ENCODE measurements at regions not wholly inside any gene's neighbourhood (a gene's known extent, or its start where the extent isn't known, plus 50 kb on each side); places are given as distances from the start of the nearest gene placed in this dataset.

- no peak for DNase-seq (ENCODE audit: low spot score)
- H3K4me1 Mint-ChIP-seq = peaks cover 19% of the 10 kb centered on the region
- peaks cover 2% of the 10 kb centered on the region; the same call in 2 of the 3 replicates for H3K36me3 Mint-ChIP-seq (ENCODE audit: low read depth)
- H2AFZ ChIP-seq = no peak overlapping the region
- H3K4me2 ChIP-seq = no peak overlapping the region
- H3K4me1 ChIP-seq (ENCODE audit: insufficient read depth) = peaks cover 14% of the 10 kb centered on the region
- H3K27ac Mint-ChIP-seq = no peak overlapping the region
- no peaks in the 10 kb centered on the region for H3K27me3 ChIP-seq (ENCODE audit: insufficient read depth)
- H3K36me3 ChIP-seq (ENCODE audit: insufficient read depth) = no peaks in the 10 kb centered on the region
- H3K9me3 Mint-ChIP-seq = peaks cover 2% of the 10 kb centered on the region
- H3K4me3 Mint-ChIP-seq = no peak overlapping the region
- TF ChIP-seq JUNB (IDR thresholded peaks at IDR 0.05; ENCODE audit: unreplicated experiment) = no peak
- TF ChIP-seq ETS1 (IDR thresholded peaks at IDR 0.05) = no peak
- TF ChIP-seq CREB1 (CRISPR knock-in tag; IDR thresholded peaks at IDR 0.05; ENCODE audit: low read depth) = no peak
- no peak for TF ChIP-seq NANOG (IDR thresholded peaks at IDR 0.05; ENCODE audit: borderline replicate concordance)
- TF ChIP-seq REST (IDR thresholded peaks at IDR 0.05; ENCODE audit: unreplicated experiment) = no peak
- no peak for TF ChIP-seq ZNF114 (CRISPR knock-in tag; IDR thresholded peaks at IDR 0.05)
- no peak for TF ChIP-seq ZNF331 (CRISPR knock-in tag; IDR thresholded peaks at IDR 0.05; ENCODE audit: low read depth)
- no peak for TF ChIP-seq EZH2 (IDR thresholded peaks at IDR 0.05; ENCODE audit: low read depth, unreplicated experiment)
- TF ChIP-seq CTCF (conservative IDR thresholded peaks at IDR 0.05; ENCODE audit: low read depth in 2 of 2) = no peak
- no peak for TF ChIP-seq EZH2phosphoT487 (IDR thresholded peaks at IDR 0.05; ENCODE audit: unreplicated experiment)
- no peak for TF ChIP-seq POLR2AphosphoS5 (IDR thresholded peaks at IDR 0.05; ENCODE audit: low read depth)
- no peak for TF ChIP-seq STAT1 (IDR thresholded peaks at IDR 0.05; ENCODE audit: unreplicated experiment)
- TF ChIP-seq ZNF462 (CRISPR knock-in tag; IDR thresholded peaks at IDR 0.05) = no peak
- no peaks in the 10 kb centered on the region for H3K79me2 ChIP-seq (replicated peaks; ENCODE audit: insufficient read depth)
- no peaks in the 10 kb centered on the region for H3F3A ChIP-seq (replicated peaks; ENCODE audit: low read depth)
- H4K20me1 ChIP-seq (replicated peaks; ENCODE audit: insufficient read depth) = no peaks in the 10 kb centered on the region
- H3K27me3 Mint-ChIP-seq (ENCODE audit: insufficient read depth, low read depth, poor library complexity) = peaks cover 6% of the 10 kb centered on the region
- no peak for ATAC-seq
- peaks cover 25% of the 10 kb centered on the region for H3K9me2 ChIP-seq (ENCODE audit: insufficient read depth)
- H3K4me3 ChIP-seq = no peak overlapping the region
- no peak overlapping the region for H3K27ac ChIP-seq (ENCODE audit: low read depth)
Measured at GRCh38 chr6:15966000-15966520, 162.8 kb upstream of the MYLIP start.
